CD8-positive, alpha-beta memory T cell (primary cell): ENCODE measurements at regions not wholly inside any gene's neighbourhood (a gene's known extent, or its start where the extent isn't known, plus 50 kb on each side); places are given as distances from the start of the nearest gene placed in this dataset.

Experiments
- CTCF ChIA-PET: fragments of 350-600 bp; sonication (Branson Sonifier 250); formaldehyde crosslinking; loops from one replicate; lab custom pipeline; 2021; ENCODE audit warnings: antibody characterized with exemption; lab: Charles Lee
- POLR2A ChIA-PET: fragments of 350-600 bp; sonication (Branson Sonifier 250); formaldehyde crosslinking; loops from one replicate; lab custom pipeline; 2021; ENCODE audit warnings: antibody characterized with exemption; lab: Charles Lee
- DNase-seq, 5 donors: peaks; one replicate each; pipeline versions ENCODE4 v3.0.0 to v3.0.0-alpha.2; 2020 to 2022; ENCODE audit warnings: mixed read lengths in 1 of 5
- H3K27ac ChIP-seq: one replicate; pipeline ENCODE4 v1.7.0; 2013; ENCODE audit warnings: low read depth, mild to moderate bottlenecking, low read length, moderate library complexity
- H3K27me3 ChIP-seq: 2 replicates; pipeline ENCODE4 v1.7.0; 2013; ENCODE audit warnings: low read length, mild to moderate bottlenecking; ENCODE audit not compliant: insufficient read depth, poor library complexity, severe bottlenecking
- H3K36me3 ChIP-seq: 2 replicates; pipeline ENCODE4 v1.7.0; 2013; ENCODE audit warnings: mild to moderate bottlenecking, low read length, moderate library complexity; ENCODE audit not compliant: insufficient read depth
- H3K4me1 ChIP-seq: 2 replicates; pipeline ENCODE4 v1.7.0; 2013; ENCODE audit warnings: mild to moderate bottlenecking, low read length, moderate library complexity; ENCODE audit not compliant: insufficient read depth
- H3K4me3 ChIP-seq: 2 replicates; pipeline ENCODE4 v1.7.0; 2013; ENCODE audit warnings: mild to moderate bottlenecking, low read length
- H3K9me3 ChIP-seq: 2 replicates; pipeline ENCODE4 v1.7.0; 2013; ENCODE audit warnings: mild to moderate bottlenecking, low read length
- H3K27ac Mint-ChIP-seq, 8 donors: one replicate each; pipeline ENCODE4 v1.8.0; 2020 to 2021; ENCODE audit warnings: mixed read lengths in 8 of 8, mild to moderate bottlenecking in 6 of 8, inconsistent platforms in 3 of 8, moderate library complexity in 3 of 8
- H3K27me3 Mint-ChIP-seq, 2 donors: one replicate each; pipeline ENCODE4 v1.8.0; 2020 to 2021; ENCODE audit warnings: mixed read lengths in 2 of 2, mild to moderate bottlenecking in 1 of 2, moderate library complexity in 1 of 2
- H3K36me3 Mint-ChIP-seq, 3 donors: one replicate each; pipeline ENCODE4 v1.8.0; 2020 to 2021; ENCODE audit warnings: mixed read lengths in 3 of 3, inconsistent platforms in 1 of 3, mild to moderate bottlenecking in 1 of 3
- H3K4me1 Mint-ChIP-seq, 3 donors: one replicate each; pipeline ENCODE4 v1.8.0; 2020 to 2021; ENCODE audit warnings: mixed read lengths in 3 of 3, inconsistent platforms in 1 of 3, mild to moderate bottlenecking in 1 of 3
- H3K4me3 Mint-ChIP-seq, 7 donors: one replicate each; pipeline ENCODE4 v1.8.0; 2020 to 2021; ENCODE audit warnings: mixed read lengths in 7 of 7, mild to moderate bottlenecking in 6 of 7, moderate library complexity in 4 of 7, inconsistent platforms in 2 of 7
- H3K9me3 Mint-ChIP-seq, 5 donors: one replicate each; pipeline ENCODE4 v1.8.0; 2020 to 2022; ENCODE audit warnings: mixed read lengths in 5 of 5, mild to moderate bottlenecking in 3 of 5, moderate library complexity in 2 of 5, inconsistent platforms in 1 of 5

DNA sequence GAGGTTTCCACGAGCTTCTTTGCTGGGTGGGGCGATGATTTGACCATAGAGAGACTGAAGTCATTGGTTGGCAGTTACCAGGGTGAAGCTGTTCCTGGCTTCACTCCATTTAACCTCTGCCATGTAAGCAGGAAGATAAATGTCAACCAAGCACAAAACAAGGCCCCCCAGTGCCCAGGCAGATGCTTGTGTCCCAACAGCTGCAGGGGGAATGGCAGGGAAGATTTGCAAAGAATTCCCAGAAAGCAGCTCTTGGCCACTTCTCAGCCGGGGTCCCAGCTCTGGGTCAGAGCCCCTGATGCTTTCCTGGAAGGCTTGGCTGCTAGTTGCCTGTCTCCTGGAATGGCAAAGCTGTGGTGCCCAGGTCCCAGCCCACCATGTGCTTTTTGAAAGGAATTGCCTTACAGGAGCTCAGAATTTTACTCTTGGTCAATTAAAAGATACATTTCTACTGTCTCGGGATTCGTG, 383.4 kb downstream of the ENC1 start:
- ChIA-PET CTCF (no interaction called here), POLR2A (no interaction called here)
- Histone ChIP-seq H3K4me1 (no peaks in the 10 kb centered on the region), H3K4me3 (no peak overlapping the region), H3K9me3 (no peaks in the 10 kb centered on the region), H3K27me3 (no peaks in the 10 kb centered on the region), H3K36me3 (no peaks in the 10 kb centered on the region), H3K27ac (no peak overlapping the region)
- peaks cover 8 to 11% of the 10 kb centered on the region in 2 donors for H3K27me3 Mint-ChIP-seq
- no peak for DNase-seq
- no peaks in the 10 kb centered on the region for H3K36me3 Mint-ChIP-seq
- H3K9me3 Mint-ChIP-seq, result no peaks in the 10 kb centered on the region
- H3K4me3 Mint-ChIP-seq, result no peak overlapping the region
- H3K4me1 Mint-ChIP-seq, result no peaks in the 10 kb centered on the region
- peak overlapping the region in 1 of 8 donors; percentile 37 for H3K27ac Mint-ChIP-seq

DNA sequence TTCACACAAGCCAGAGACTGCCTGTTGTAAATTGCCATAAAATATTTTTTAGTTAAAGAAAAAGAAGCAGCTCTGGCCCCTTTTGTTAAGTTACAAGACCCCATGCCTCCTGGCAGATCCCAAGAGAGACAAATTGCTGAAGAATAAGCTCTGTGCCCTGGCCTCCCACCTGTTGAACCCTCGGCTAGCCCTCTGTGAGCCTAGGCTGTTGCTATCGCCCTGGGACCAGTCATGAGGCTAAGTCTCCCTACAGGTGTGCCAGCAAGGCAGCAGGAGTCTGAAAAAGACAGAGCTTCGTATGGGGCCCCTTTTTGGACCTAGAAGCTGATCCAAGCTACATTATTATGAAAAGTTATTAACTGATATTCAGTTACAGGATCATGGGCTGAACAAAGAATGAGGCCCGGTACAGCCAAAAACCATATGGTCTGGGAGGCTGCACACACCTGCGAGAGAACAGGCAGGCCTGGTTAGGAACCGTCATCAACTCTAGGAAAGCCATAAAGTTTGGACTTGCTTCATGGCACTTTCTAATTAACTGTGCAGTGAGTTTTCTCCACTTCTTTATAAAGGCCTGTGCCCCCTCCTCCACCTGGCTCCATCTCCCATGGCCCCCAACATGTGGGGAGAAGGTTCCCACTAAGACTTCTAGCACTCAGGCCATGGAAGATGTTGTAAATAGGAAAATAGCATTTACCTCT, 384.7 kb downstream of the ENC1 start:
- no peaks in the 10 kb centered on the region for H3K9me3 ChIP-seq
- Mint-ChIP-seq H3K9me3 (no peaks in the 10 kb centered on the region), H3K27ac (no peak overlapping the region), H3K4me1 (no peaks in the 10 kb centered on the region), H3K4me3 (no peak overlapping the region), H3K36me3 (no peaks in the 10 kb centered on the region), H3K27me3 (peaks cover 10 to 11% of the 10 kb centered on the region in 2 donors)
- no peak overlapping the region for H3K4me3 ChIP-seq
- no peak for DNase-seq
- no peaks in the 10 kb centered on the region for H3K36me3 ChIP-seq
- CTCF ChIA-PET, result no interaction called here
- no peaks in the 10 kb centered on the region for H3K27me3 ChIP-seq
- H3K27ac ChIP-seq, result no peak overlapping the region
- H3K4me1 ChIP-seq, result no peaks in the 10 kb centered on the region
- POLR2A ChIA-PET, result no interaction called here

DNA sequence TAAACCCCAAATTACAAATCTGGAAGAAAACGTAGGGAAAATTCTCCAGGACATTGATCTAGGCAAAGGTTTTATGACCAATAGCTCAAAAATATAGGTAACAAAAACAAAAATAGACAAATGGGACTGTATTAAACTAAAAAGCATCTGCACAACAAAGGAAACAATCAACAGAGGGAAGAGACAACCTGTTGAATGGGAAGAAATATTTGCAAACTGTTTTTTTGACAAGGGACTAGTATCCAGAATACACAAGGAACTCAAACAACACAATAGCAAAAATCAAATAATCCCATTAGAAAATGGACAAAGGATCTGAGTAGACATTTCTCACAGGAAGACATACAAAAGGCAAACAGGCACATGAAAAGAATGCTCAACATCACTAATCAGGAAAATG, 386.3 kb downstream of the ENC1 start:
- no peak overlapping the region for H3K4me3 Mint-ChIP-seq
- H3K9me3 Mint-ChIP-seq, result no peaks in the 10 kb centered on the region
- DNase-seq, result no peak
- peaks cover 10 to 11% of the 10 kb centered on the region in 2 donors for H3K27me3 Mint-ChIP-seq
- no peaks in the 10 kb centered on the region for H3K4me1 Mint-ChIP-seq
- Histone ChIP-seq H3K27ac (no peak overlapping the region), H3K27me3 (no peaks in the 10 kb centered on the region), H3K9me3 (no peaks in the 10 kb centered on the region), H3K4me1 (no peaks in the 10 kb centered on the region), H3K4me3 (no peak overlapping the region), H3K36me3 (no peaks in the 10 kb centered on the region)
- ChIA-PET POLR2A (no interaction called here), CTCF (no interaction called here)
- no peaks in the 10 kb centered on the region for H3K36me3 Mint-ChIP-seq
- no peak overlapping the region for H3K27ac Mint-ChIP-seq

DNA sequence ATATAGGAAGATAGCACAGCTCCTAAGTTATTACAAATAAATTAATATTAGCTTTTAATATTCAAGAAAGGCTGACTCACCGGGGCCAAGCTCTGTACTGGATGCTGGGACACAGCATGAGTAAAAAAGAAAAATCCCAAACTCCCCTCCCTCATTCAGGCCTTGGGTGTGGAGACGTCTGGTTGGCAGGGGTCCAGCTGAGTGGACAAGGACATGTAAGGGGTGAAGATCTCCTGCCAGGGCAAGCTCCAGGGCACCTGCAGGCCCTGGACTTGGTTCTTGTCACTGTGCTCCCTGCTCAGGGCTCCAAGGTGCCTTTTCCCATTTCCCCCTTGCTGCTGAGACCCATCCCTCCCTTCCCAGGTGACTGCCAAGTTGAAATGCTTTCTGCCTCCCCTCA, 388.5 kb downstream of the ENC1 start:
- H3K27me3 ChIP-seq, result no peaks in the 10 kb centered on the region
- no peak for DNase-seq
- H3K27me3 Mint-ChIP-seq, result peaks cover 10 to 11% of the 10 kb centered on the region in 2 donors
- no peak overlapping the region for H3K4me3 ChIP-seq
- H3K4me1 Mint-ChIP-seq, result no peaks in the 10 kb centered on the region
- no peaks in the 10 kb centered on the region for H3K4me1 ChIP-seq
- POLR2A ChIA-PET, result no interaction called here
- no peaks in the 10 kb centered on the region for H3K9me3 Mint-ChIP-seq
- H3K36me3 Mint-ChIP-seq, result no peaks in the 10 kb centered on the region
- CTCF ChIA-PET, result no interaction called here
- no peak overlapping the region for H3K27ac Mint-ChIP-seq
- no peaks in the 10 kb centered on the region for H3K36me3 ChIP-seq
- H3K4me3 Mint-ChIP-seq, result no peak overlapping the region
- H3K27ac ChIP-seq, result no peak overlapping the region
- no peaks in the 10 kb centered on the region for H3K9me3 ChIP-seq

DNA sequence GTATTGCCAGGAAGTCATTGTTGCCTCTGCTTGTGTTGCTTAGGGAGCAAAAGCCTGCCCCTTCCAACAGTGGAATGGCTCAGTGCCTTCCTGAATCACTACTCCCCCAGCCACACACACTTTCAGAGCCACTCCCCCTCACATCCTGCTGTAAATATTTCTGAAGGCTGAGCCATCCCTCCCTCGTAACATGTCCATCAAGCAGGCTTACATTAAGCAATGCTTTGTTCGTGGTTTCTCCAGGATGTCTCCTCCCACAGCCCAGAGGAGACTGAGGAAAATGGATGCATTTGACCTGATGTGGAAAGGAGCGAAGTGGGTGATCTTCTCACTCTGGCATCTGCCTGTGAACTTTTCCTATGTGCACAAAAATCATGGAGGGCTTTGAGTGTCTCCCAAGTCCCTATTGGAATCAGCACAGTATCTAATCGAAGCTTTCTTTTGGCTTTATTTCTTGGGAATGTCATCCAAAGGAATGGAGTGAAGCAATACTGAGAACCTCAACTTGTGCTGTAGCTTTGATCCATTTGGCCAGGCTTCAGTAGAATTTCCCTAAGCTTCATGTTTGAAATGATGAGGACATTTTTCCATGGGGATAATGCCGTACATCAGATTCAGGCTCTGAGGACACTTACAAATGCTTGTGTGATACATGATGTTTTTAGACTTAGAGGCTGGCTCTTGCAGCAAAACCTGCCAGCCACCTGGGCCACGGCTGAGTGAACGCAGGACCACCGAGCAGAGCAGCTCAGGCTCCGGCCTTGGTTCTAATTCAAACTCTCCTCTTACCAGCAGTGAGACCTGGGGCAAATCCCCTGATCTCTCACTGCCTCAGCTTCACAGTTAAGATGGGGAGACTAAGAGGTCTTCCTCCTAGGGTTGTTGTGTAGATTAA, 389.1 kb downstream of the ENC1 start:
- ChIA-PET CTCF (no interaction called here), POLR2A (no interaction called here)
- Histone ChIP-seq H3K27me3 (no peaks in the 10 kb centered on the region), H3K27ac (no peak overlapping the region), H3K4me1 (no peaks in the 10 kb centered on the region), H3K36me3 (no peaks in the 10 kb centered on the region), H3K9me3 (no peaks in the 10 kb centered on the region), H3K4me3 (no peak overlapping the region)
- no peak overlapping the region for H3K27ac Mint-ChIP-seq
- H3K36me3 Mint-ChIP-seq, result no peaks in the 10 kb centered on the region
- DNase-seq, result no peak
- no peaks in the 10 kb centered on the region for H3K9me3 Mint-ChIP-seq
- H3K27me3 Mint-ChIP-seq, result peaks cover 10 to 11% of the 10 kb centered on the region in 2 donors
- no peaks in the 10 kb centered on the region for H3K4me1 Mint-ChIP-seq
- no peak overlapping the region for H3K4me3 Mint-ChIP-seq

DNA sequence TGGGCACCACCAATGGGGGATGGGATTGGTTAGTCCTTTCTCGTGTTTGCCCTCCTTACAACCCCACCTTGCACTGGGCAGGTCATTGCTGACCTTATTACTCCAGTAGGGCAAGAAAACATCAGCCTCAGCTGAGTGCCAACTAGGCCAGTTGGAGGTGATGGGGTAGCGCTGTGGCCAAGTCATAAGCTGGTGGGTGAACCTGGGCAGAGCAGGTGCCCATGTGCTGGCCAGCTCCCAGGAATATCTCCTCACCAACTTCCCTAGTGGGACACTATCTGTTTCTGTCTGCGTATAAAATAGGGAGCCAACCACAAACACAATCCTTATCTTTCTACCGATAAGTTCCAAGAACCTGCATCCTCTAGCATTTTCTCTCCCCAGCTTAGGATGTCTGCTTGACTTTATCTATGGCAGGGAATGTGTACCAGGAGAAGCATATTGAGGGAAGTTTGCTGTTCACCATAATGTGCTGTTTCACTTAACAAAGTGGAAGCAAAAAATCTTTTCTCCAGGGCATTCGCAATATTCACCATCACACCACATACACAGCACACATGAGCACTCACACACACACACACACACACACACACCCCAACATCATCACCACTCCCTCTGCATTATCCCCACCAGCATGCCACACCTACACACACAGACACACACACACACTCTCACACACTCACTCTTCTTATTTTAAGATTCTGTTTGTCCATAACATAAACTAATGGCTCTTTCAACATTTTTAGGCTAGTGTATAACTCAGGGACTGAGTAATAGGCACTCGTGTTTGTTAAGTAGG, 390.0 kb downstream of the ENC1 start:
- POLR2A ChIA-PET, result no interaction called here
- DNase-seq, result no peak
- no peaks in the 10 kb centered on the region for H3K4me1 ChIP-seq

DNA sequence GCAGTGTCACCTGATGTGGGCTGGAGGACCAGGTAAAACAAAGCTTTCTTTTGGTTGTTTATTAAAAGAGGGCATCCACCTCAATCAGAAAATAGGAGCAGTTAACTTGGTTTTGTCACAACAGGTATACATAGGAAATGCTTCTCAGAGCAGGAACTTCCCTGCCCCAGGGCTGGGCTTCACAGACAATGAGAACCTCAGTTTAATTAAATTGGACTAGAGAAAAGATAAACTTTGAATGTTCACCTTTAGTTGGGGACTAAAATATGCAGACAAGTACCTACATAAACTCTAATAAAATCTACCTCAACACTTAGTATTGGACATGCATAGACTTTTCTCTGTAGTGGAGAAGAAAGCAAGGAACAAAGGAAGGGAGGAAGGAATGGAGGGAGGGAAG, 392.0 kb downstream of the ENC1 start:
- no peak overlapping the region for H3K4me3 ChIP-seq
- ChIA-PET POLR2A (no interaction called here), CTCF (no interaction called here)
- H3K27ac Mint-ChIP-seq, result no peak overlapping the region
- H3K36me3 ChIP-seq, result no peaks in the 10 kb centered on the region
- H3K9me3 Mint-ChIP-seq, result no peaks in the 10 kb centered on the region
- no peaks in the 10 kb centered on the region for H3K4me1 Mint-ChIP-seq
- H3K36me3 Mint-ChIP-seq, result no peaks in the 10 kb centered on the region
- H3K27me3 Mint-ChIP-seq, result peaks cover 3 to 6% of the 10 kb centered on the region in 2 donors
- no peak for DNase-seq
- no peak overlapping the region for H3K4me3 Mint-ChIP-seq
- no peak overlapping the region for H3K27ac ChIP-seq
- H3K4me1 ChIP-seq, result no peaks in the 10 kb centered on the region
- no peaks in the 10 kb centered on the region for H3K27me3 ChIP-seq
- no peaks in the 10 kb centered on the region for H3K9me3 ChIP-seq

More for the DNA sequence above, 390.0 kb downstream of the ENC1 start:
- no peaks in the 10 kb centered on the region for H3K4me1 Mint-ChIP-seq
- no peaks in the 10 kb centered on the region for H3K27me3 ChIP-seq
- H3K36me3 Mint-ChIP-seq, result no peaks in the 10 kb centered on the region
- H3K4me3 Mint-ChIP-seq, result no peak overlapping the region
- CTCF ChIA-PET, result no interaction called here
- H3K27ac Mint-ChIP-seq, result no peak overlapping the region
- no peaks in the 10 kb centered on the region for H3K9me3 ChIP-seq
- no peaks in the 10 kb centered on the region for H3K36me3 ChIP-seq
- H3K9me3 Mint-ChIP-seq, result no peaks in the 10 kb centered on the region
- H3K27me3 Mint-ChIP-seq, result peaks cover 8 to 11% of the 10 kb centered on the region in 2 donors
- no peak overlapping the region for H3K4me3 ChIP-seq
- H3K27ac ChIP-seq, result no peak overlapping the region

DNA sequence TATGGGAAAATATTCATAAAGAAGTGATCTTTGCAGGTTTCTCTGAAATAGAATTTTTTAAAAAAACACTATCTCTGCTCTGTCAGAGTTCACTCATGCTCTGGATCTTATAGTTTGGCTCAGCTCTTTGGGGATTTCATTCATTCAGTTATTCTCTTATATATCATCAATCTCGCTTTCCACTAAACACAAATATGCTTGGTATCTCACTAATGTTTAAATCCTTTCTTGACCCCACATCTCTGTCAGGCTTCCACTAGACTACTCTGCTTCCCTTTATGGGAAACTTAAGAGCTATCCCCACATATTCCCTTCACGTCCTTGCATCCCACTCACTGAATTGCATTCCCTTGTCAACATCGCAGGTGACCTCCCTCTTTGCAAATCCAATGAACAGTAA, 396.1 kb downstream of the ENC1 start:
- no peak for DNase-seq
- no peaks in the 10 kb centered on the region for H3K36me3 Mint-ChIP-seq
- Histone ChIP-seq H3K4me3 (no peak overlapping the region), H3K27ac (no peak overlapping the region), H3K4me1 (no peaks in the 10 kb centered on the region), H3K9me3 (no peaks in the 10 kb centered on the region), H3K27me3 (no peaks in the 10 kb centered on the region), H3K36me3 (no peaks in the 10 kb centered on the region)
- no peaks in the 10 kb centered on the region for H3K4me1 Mint-ChIP-seq
- H3K27me3 Mint-ChIP-seq, result peaks cover 0 to 3% of the 10 kb centered on the region in 2 donors
- ChIA-PET CTCF (no interaction called here), POLR2A (no interaction called here)
- H3K27ac Mint-ChIP-seq, result no peak overlapping the region
- no peak overlapping the region for H3K4me3 Mint-ChIP-seq
- no peaks in the 10 kb centered on the region for H3K9me3 Mint-ChIP-seq
